OCI-LY7 (cell line): ENCODE measurements at regions not wholly inside any gene's neighbourhood (a gene's known extent, or its start where the extent isn't known, plus 50 kb on each side); places are given as distances from the start of the nearest gene placed in this dataset.

Experiments
- BruUV-seq: library from RNA; stranded (reverse); fragments of 400-500 nt; replicated peaks from 2 replicates; lab custom pipeline; 2021; lab: Mats Ljungman, UMichigan
- CTCF ChIA-PET: fragments of 300-600 bp; sonication (Branson Sonifier 250); formaldehyde crosslinking; loops from one replicate; lab custom pipeline; 2022; ENCODE audit warnings: antibody characterized with exemption; ENCODE audit not compliant: unreplicated experiment; lab: Charles Lee
- POLR2A ChIA-PET: fragments of 300-600 bp; sonication (Branson Sonifier 250); formaldehyde crosslinking; loops from one replicate; lab custom pipeline; 2022; ENCODE audit warnings: antibody characterized with exemption; lab: Charles Lee
- DNase-seq: peaks from one replicate; pipeline ENCODE4 v3.0.0-alpha.2; 2015; ENCODE audit warnings: low spot score
- H2AFZ ChIP-seq: fragments of 200-600 bp; sonication (generic), shearing (Covaris generic); 2 replicates; pipeline ENCODE4 v1.6.1; 2014; ENCODE audit warnings: mild to moderate bottlenecking, antibody characterized with exemption, low read length, moderate library complexity
- H3K27ac ChIP-seq: fragments of 200-600 bp; sonication (generic); 2 replicates; pipeline ENCODE4 v1.5.1; 2014; ENCODE audit warnings: mixed run types, low read depth, mild to moderate bottlenecking, moderate library complexity, low read length, inconsistent platforms; ENCODE audit not compliant: poor library complexity, severe bottlenecking
- H3K36me3 ChIP-seq: fragments of 200-600 bp; sonication (generic); 2 replicates; pipeline ENCODE4 v1.6.1; 2014; ENCODE audit warnings: mild to moderate bottlenecking, antibody characterized with exemption, low read length, moderate library complexity, mixed read lengths; ENCODE audit not compliant: insufficient read depth
- H3K4me1 ChIP-seq: fragments of 200-600 bp; sonication (generic); 2 replicates; pipeline ENCODE4 v1.5.1; 2014; ENCODE audit warnings: mild to moderate bottlenecking, low read length; ENCODE audit not compliant: insufficient read depth, poor library complexity, severe bottlenecking
- H3K4me2 ChIP-seq: fragments of 200-600 bp; sonication (generic); 2 replicates; pipeline ENCODE4 v1.6.1; 2014; ENCODE audit warnings: mild to moderate bottlenecking, low read length
- H3K4me3 ChIP-seq: fragments of 200-600 bp; sonication (generic); 2 replicates; pipeline ENCODE4 v1.5.1; 2014; ENCODE audit warnings: mild to moderate bottlenecking, low read depth, low read length; ENCODE audit not compliant: poor library complexity, severe bottlenecking
- H3K79me2 ChIP-seq: fragments of 200-600 bp; sonication (generic); 2 replicates; pipeline ENCODE4 v1.6.1; 2016; ENCODE audit warnings: low read depth, mild to moderate bottlenecking, low read length, moderate library complexity, mixed read lengths; ENCODE audit not compliant: insufficient read depth
- H3K9me2 ChIP-seq: fragments of 200-600 bp; sonication (generic); 2 replicates; pipeline ENCODE4 v1.6.1; 2016; ENCODE audit warnings: mild to moderate bottlenecking, low read length, mixed read lengths; ENCODE audit not compliant: insufficient read depth
- H3K9me3 ChIP-seq: fragments of 200-600 bp; sonication (generic); 2 replicates; pipeline ENCODE4 v1.6.1; 2014; ENCODE audit warnings: mild to moderate bottlenecking, mixed run types, low read length, mixed read lengths
- H4K20me1 ChIP-seq: fragments of 200-600 bp; sonication (generic); 2 replicates; pipeline ENCODE4 v1.6.1; 2014; ENCODE audit warnings: mild to moderate bottlenecking, antibody characterized with exemption, low read length, moderate library complexity, mixed read lengths; ENCODE audit not compliant: insufficient read depth
- EZH2phosphoT487 ChIP-seq: fragments of 200-600 bp; sonication (generic); IDR thresholded peaks from 2 replicates; pipeline ENCODE4 v1.6.1; 2018; ENCODE audit warnings: low read depth, borderline replicate concordance, mild to moderate bottlenecking, mixed run types, antibody characterized with exemption, low read length, moderate library complexity, mixed read lengths
- intact Hi-C: fragments of 100-400 bp; cut with micrococcal nuclease; formaldehyde crosslinking; loops from one replicate; pipeline ENCODE4 v1.10.0; 2022; ENCODE audit not compliant: unreplicated experiment
- TF ChIP-seq, protein P1 (sequence below): fragments of 200-600 bp; sonication (generic); conservative IDR thresholded peaks from 2 replicates; pipeline ENCODE4 v1.5.1; 2014; ENCODE audit warnings: mild to moderate bottlenecking, antibody characterized with exemption, low read length, moderate library complexity, mixed read lengths

DNA sequence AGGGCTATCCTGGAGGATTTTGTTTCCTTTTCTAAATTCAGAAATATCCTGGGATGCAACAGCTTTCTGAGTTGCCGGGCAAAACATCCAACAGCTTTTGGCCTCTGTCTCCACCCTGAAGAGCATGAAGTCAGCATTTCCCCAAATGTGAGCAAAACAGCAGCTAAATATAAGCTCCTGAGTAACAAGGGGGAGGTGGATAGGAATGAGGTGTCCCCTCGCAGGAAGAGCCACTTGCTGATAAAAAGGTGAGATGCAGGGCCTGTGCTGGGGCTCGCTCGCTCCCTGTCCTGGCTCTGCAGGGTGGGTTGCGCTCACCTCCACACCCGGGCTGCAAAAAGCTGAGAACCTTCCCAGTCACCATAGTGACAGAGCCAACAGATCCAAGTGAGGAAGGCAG, 264.3 kb downstream of the ZEB1 start:
- Histone ChIP-seq H4K20me1 (no peaks in the 10 kb centered on the region), H3K27ac (no peak overlapping the region), H3K36me3 (no peaks in the 10 kb centered on the region), H3K9me2 (no peaks in the 10 kb centered on the region), H3K79me2 (no peaks in the 10 kb centered on the region), H3K9me3 (no peaks in the 10 kb centered on the region), H2AFZ (no peak overlapping the region), H3K4me1 (no peaks in the 10 kb centered on the region), H3K4me2 (no peak overlapping the region), H3K4me3 (no peak overlapping the region)
- DNase-seq, result no peak
- ChIA-PET POLR2A (interaction anchor here (0.6 to 0.8 kb wide), 3 partner anchors 16 to 1330 kb away, joined by 3 read pairs; no protein-coding TSS in a partner anchor), CTCF (no interaction called here)
- no peak for TF ChIP-seq EZH2phosphoT487
- TF ChIP-seq, protein P1, sequence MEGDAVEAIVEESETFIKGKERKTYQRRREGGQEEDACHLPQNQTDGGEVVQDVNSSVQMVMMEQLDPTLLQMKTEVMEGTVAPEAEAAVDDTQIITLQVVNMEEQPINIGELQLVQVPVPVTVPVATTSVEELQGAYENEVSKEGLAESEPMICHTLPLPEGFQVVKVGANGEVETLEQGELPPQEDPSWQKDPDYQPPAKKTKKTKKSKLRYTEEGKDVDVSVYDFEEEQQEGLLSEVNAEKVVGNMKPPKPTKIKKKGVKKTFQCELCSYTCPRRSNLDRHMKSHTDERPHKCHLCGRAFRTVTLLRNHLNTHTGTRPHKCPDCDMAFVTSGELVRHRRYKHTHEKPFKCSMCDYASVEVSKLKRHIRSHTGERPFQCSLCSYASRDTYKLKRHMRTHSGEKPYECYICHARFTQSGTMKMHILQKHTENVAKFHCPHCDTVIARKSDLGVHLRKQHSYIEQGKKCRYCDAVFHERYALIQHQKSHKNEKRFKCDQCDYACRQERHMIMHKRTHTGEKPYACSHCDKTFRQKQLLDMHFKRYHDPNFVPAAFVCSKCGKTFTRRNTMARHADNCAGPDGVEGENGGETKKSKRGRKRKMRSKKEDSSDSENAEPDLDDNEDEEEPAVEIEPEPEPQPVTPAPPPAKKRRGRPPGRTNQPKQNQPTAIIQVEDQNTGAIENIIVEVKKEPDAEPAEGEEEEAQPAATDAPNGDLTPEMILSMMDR, result no peak
- intact Hi-C loops, result no loop called here
- no TSS peak for BruUV-seq

DNA sequence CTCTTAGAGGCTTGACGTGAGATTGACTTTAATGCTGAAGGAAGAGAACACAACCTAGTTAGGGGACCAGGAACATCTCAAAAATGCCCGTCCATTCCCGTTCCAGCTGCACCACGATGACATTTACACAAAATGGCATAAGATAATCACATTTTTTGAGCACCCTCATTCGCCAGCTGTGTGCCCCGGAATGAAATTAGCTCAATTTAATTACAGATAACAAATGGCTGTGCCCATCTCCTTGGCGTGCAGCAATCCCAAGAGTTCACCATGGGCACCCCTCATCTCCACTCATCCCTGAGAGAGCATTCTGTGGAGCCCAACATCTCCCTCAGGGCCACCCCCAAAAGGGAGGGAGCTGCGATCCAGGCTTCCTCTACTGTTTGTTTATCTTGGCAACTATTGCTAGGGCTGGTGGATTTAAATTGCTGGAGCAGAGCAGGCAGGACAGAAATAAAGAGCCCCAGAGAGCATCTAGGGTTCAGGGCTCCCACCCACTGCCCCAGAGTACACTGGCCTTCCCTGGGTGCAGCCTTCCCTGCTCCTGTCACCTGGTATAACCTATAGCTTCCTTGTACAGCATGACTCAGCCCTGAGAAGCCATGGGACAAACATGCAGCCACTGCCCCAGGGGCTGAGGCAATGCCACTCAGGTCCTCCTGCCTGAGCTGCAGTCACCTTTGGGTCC, 263.5 kb downstream of the ZEB1 start:
- no peaks in the 10 kb centered on the region for H4K20me1 ChIP-seq
- DNase-seq, result no peak
- no peaks in the 10 kb centered on the region for H3K36me3 ChIP-seq
- H3K4me2 ChIP-seq, result no peak overlapping the region
- no peak overlapping the region for H3K27ac ChIP-seq
- no peaks in the 10 kb centered on the region for H3K79me2 ChIP-seq
- H3K4me3 ChIP-seq, result no peak overlapping the region
- POLR2A ChIA-PET, result no interaction called here
- H3K9me3 ChIP-seq, result no peaks in the 10 kb centered on the region
- no peaks in the 10 kb centered on the region for H3K4me1 ChIP-seq
- CTCF ChIA-PET, result no interaction called here
- intact Hi-C loops, result no loop called here
- no peaks in the 10 kb centered on the region for H3K9me2 ChIP-seq
- no peak for TF ChIP-seq EZH2phosphoT487
- TF ChIP-seq, protein P1, result no peak
- H2AFZ ChIP-seq, result no peak overlapping the region
- BruUV-seq, result no TSS peak

DNA sequence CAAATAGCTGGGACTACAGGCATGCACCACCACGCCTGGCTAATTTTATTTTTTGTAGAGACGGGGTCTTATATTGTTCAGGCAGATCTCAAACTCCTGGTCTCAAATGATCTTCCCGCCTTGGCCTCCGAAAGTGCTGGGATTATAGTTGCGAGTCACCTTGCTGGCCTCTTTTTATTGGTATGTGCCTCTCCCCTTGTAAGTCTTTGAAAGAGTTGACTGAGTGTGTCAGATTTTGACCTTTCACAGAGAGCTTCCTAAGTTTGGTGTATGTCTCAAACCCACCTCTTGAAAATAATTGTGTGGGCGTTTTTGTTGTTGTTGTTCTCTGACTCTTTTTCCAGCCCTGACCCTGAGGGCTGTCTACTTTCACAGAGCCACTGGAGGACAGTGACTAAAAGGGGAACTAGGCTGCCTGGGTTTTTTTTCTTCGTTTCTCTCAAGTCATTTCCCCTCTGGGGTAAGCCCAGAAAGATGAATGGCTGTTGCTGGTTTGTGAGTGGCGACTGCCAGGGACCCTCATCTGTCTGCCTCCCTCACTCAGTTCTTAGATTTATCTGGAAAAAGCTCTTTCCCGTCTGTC, 262.8 kb downstream of the ZEB1 start:
- CTCF ChIA-PET, result no interaction called here
- no peaks in the 10 kb centered on the region for H3K9me3 ChIP-seq

More for the DNA sequence above, 262.8 kb downstream of the ZEB1 start:
- TF ChIP-seq, protein P1, result no peak
- TF ChIP-seq EZH2phosphoT487, result no peak
- H3K27ac ChIP-seq, result no peak overlapping the region
- no peaks in the 10 kb centered on the region for H3K4me1 ChIP-seq
- H3K4me2 ChIP-seq, result no peak overlapping the region
- intact Hi-C loops, result no loop called here
- H3K9me2 ChIP-seq, result no peaks in the 10 kb centered on the region
- no peaks in the 10 kb centered on the region for H4K20me1 ChIP-seq
- H3K36me3 ChIP-seq, result no peaks in the 10 kb centered on the region
- POLR2A ChIA-PET, result no interaction called here
- H3K79me2 ChIP-seq, result no peaks in the 10 kb centered on the region
- BruUV-seq, result no TSS peak
- DNase-seq, result no peak
- H2AFZ ChIP-seq, result no peak overlapping the region
- no peak overlapping the region for H3K4me3 ChIP-seq
